Astrocyte (in vitro differentiated cells and primary cell): ENCODE measurements at regions not wholly inside any gene's neighbourhood (a gene's known extent, or its start where the extent isn't known, plus 50 kb on each side); places are given as distances from the start of the nearest gene placed in this dataset.

Experiments used
- EZH2 ChIP-seq: IDR thresholded peaks from 2 replicates; pipeline ENCODE4 v1.6.1; 2012; ENCODE audit warnings: mild to moderate bottlenecking, low read length, inconsistent platforms; ENCODE audit not compliant: insufficient read depth
- TF ChIP-seq, protein P1 (sequence below): IDR thresholded peaks from 2 replicates; pipeline ENCODE4 v1.5.1; 2011; ENCODE audit warnings: low read depth, mild to moderate bottlenecking, inconsistent platforms, low read length, moderate library complexity; ENCODE audit not compliant: insufficient read depth

DNA sequence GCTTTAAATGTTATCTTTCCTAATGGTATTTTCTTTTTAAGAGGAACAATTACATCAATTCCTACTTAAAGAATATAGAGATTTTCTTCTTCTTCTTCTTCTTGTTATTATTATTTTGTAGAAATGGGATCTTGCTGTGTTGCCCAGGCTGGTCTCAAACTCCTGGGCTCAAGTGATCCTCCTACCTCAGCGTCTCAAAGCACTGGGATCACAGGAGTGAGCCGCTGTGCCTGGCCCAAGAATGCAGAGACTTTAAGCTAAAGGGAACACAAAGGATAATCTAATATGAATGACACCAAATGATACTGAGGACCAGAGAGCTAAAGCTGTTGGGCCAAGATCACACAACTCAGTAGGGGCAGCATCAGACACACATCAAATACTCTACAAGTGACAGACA lies 87.4 kb upstream of the FOXQ1 start:
- TF ChIP-seq EZH2, result no peak
- TF ChIP-seq, protein P1, sequence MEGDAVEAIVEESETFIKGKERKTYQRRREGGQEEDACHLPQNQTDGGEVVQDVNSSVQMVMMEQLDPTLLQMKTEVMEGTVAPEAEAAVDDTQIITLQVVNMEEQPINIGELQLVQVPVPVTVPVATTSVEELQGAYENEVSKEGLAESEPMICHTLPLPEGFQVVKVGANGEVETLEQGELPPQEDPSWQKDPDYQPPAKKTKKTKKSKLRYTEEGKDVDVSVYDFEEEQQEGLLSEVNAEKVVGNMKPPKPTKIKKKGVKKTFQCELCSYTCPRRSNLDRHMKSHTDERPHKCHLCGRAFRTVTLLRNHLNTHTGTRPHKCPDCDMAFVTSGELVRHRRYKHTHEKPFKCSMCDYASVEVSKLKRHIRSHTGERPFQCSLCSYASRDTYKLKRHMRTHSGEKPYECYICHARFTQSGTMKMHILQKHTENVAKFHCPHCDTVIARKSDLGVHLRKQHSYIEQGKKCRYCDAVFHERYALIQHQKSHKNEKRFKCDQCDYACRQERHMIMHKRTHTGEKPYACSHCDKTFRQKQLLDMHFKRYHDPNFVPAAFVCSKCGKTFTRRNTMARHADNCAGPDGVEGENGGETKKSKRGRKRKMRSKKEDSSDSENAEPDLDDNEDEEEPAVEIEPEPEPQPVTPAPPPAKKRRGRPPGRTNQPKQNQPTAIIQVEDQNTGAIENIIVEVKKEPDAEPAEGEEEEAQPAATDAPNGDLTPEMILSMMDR, result no peak
